ENCODE measurements at regions not wholly inside any gene's neighbourhood (a gene's known extent, or its start where the extent isn't known, plus 50 kb on each side); places are given as distances from the start of the nearest gene placed in this dataset.

DNA sequence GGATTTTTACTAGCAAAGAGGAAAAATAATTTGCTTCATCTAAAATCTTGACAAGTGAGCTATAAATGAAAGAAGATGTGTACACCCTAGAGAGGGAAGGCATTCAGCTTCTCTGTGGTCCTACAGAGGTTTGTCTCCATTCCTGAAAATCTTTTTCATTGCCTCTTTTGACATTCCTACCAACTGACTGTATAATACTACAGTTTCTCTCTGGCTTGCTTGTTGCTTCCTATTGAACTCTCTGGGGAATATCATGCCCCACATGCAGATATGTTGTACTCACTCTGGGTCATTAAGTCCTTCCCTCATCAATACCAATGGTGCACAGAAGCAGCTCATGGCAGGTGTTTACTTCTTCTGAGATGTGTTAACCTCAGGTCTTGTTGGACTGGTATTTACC lies 371.2 kb upstream of the PLXNA2 start:
- no peak for TF ChIP-seq EZH2 (IDR thresholded peaks at IDR 0.05; ENCODE audit: insufficient read depth, poor library complexity, severe bottlenecking)
- no peak for TF ChIP-seq EZH2phosphoT487 (IDR thresholded peaks at IDR 0.05; ENCODE audit: insufficient read depth, low read depth)
